ENCODE measurements at regions not wholly inside any gene's neighbourhood (a gene's known extent, or its start where the extent isn't known, plus 50 kb on each side); places are given as distances from the start of the nearest gene placed in this dataset.

GRCh38 chr13:60788156-60788829 is 391.3 kb downstream of the TDRD3 start:
- TF ChIP-seq CTCF (conservative IDR thresholded peaks at IDR 0.05; ENCODE audit: low read length), result no peak
- no peak for TF ChIP-seq EZH2phosphoT487 (IDR thresholded peaks at IDR 0.05; ENCODE audit: borderline replicate concordance, low read depth, low read length)
